Breast epithelium (tissue), 4 donors: ENCODE measurements at regions not wholly inside any gene's neighbourhood (a gene's known extent, or its start where the extent isn't known, plus 50 kb on each side); places are given as distances from the start of the nearest gene placed in this dataset.

Source experiments
- DNase-seq, 2 donors: peaks; one replicate each; pipeline ENCODE4 v3.0.0-alpha.2; 2019; ENCODE audit warnings: low spot score in 2 of 2
- H3K27ac ChIP-seq, 2 donors: fragments of 200-600 bp; sonication (generic) in 1 of 2; one replicate each; pipeline ENCODE4 v1.5.1; 2016 to 2019; ENCODE audit warnings: mild to moderate bottlenecking in 1 of 2
- H3K27me3 ChIP-seq, 2 donors: fragments of 200-600 bp; sonication (generic) in 1 of 2; one replicate each; pipeline versions ENCODE4 v1.5.1 to v1.6.0; 2017 to 2019; ENCODE audit warnings: control low read depth in 1 of 2, mild to moderate bottlenecking in 1 of 2
- H3K36me3 ChIP-seq: fragments of 200-600 bp; one replicate; pipeline ENCODE4 v1.5.1; 2019
- H3K4me1 ChIP-seq, 2 donors: fragments of 200-600 bp; sonication (generic); one replicate each; pipeline ENCODE4 v1.5.1; 2016 to 2019; ENCODE audit warnings: control low read depth in 1 of 2
- H3K4me3 ChIP-seq, 3 donors: fragments of 200-600 bp; sonication (generic); 1 replicate in 2 of 3; 2 replicates in 1 of 3; pipeline ENCODE4 v1.5.1; 2016 to 2019; ENCODE audit warnings: mild to moderate bottlenecking in 3 of 3, moderate library complexity in 2 of 3
- H3K9me3 ChIP-seq, 2 donors: fragments of 200-600 bp; sonication (generic) in 1 of 2; one replicate each; pipeline ENCODE4 v1.5.1; 2016 to 2019; ENCODE audit warnings: control low read depth in 1 of 2
- CTCF ChIP-seq, 3 donors: fragments of 450-650 bp; IDR thresholded peaks; one replicate each; pipeline ENCODE4 v1.5.1; 2016 to 2017; ENCODE audit warnings: antibody characterized with exemption in 3 of 3, mild to moderate bottlenecking in 3 of 3, moderate library complexity in 3 of 3
- POLR2A ChIP-seq: fragments of 450-650 bp; IDR thresholded peaks from one replicate; pipeline ENCODE4 v1.6.1; 2016; ENCODE audit warnings: antibody characterized with exemption, mild to moderate bottlenecking, moderate library complexity
- POLR2AphosphoS5 ChIP-seq, 3 donors: sonication (generic); formaldehyde crosslinking; IDR thresholded peaks; one replicate each; pipeline ENCODE4 v1.6.1; 2017; ENCODE audit warnings: antibody characterized with exemption in 3 of 3
- intact Hi-C: fragments of 100-400 bp; cut with DNase I; formaldehyde crosslinking; loops from one replicate; pipeline ENCODE4 v1.15.1; 2023; ENCODE audit warnings: low total_unique reads

GRCh38 chr6:18724056-18724455 lies 336.9 kb downstream of the RNF144B start:
- TF ChIP-seq POLR2AphosphoS5 (IDR thresholded peaks at IDR 0.05): no peak
- TF ChIP-seq CTCF (IDR thresholded peaks at IDR 0.05): no peak
- TF ChIP-seq POLR2A: no peak
- no peak overlapping the region for H3K4me3 ChIP-seq
- H3K27me3 ChIP-seq: no peaks in the 10 kb centered on the region
- no peak for DNase-seq
- H3K36me3 ChIP-seq: no peaks in the 10 kb centered on the region
- H3K9me3 ChIP-seq: no peaks in the 10 kb centered on the region
- H3K4me1 ChIP-seq: no peaks in the 10 kb centered on the region
- H3K27ac ChIP-seq: no peak overlapping the region
- intact Hi-C loops: no loop called here

GRCh38 chr6:18725449-18725848 lies 338.3 kb downstream of the RNF144B start:
- no peaks in the 10 kb centered on the region for H3K27me3 ChIP-seq
- TF ChIP-seq POLR2AphosphoS5 (IDR thresholded peaks at IDR 0.05) (no peak), CTCF (IDR thresholded peaks at IDR 0.05) (no peak), POLR2A (no peak)
- intact Hi-C loops: no loop called here
- no peaks in the 10 kb centered on the region for H3K9me3 ChIP-seq
- H3K4me3 ChIP-seq: no peak overlapping the region
- no peaks in the 10 kb centered on the region for H3K36me3 ChIP-seq
- no peak for DNase-seq
- no peaks in the 10 kb centered on the region for H3K4me1 ChIP-seq
- H3K27ac ChIP-seq: no peak overlapping the region

- DNase-seq: no peak
- Histone ChIP-seq H3K27ac (no peak overlapping the region), H3K4me1 (no peaks in the 10 kb centered on the region), H3K36me3 (no peaks in the 10 kb centered on the region), H3K9me3 (no peaks in the 10 kb centered on the region), H3K4me3 (no peak overlapping the region), H3K27me3 (no peaks in the 10 kb centered on the region)
- no peak for TF ChIP-seq CTCF (IDR thresholded peaks at IDR 0.05)
- intact Hi-C loops: no loop called here
Measured at GRCh38 chr6:18733921-18734550, 346.9 kb downstream of the RNF144B start.

GRCh38 chr6:18741741-18742140 lies 354.6 kb downstream of the RNF144B start:
- Histone ChIP-seq H3K4me3 (no peak overlapping the region), H3K27ac (no peak overlapping the region), H3K36me3 (no peaks in the 10 kb centered on the region), H3K9me3 (no peaks in the 10 kb centered on the region), H3K4me1 (no peaks in the 10 kb centered on the region), H3K27me3 (no peaks in the 10 kb centered on the region)
- no peak for DNase-seq
- TF ChIP-seq POLR2AphosphoS5 (IDR thresholded peaks at IDR 0.05): no peak
- TF ChIP-seq POLR2A: no peak
- TF ChIP-seq CTCF (IDR thresholded peaks at IDR 0.05): no peak
- intact Hi-C loops: no loop called here

GRCh38 chr6:18742406-18742805 lies 355.3 kb downstream of the RNF144B start:
- Histone ChIP-seq H3K27me3 (no peaks in the 10 kb centered on the region), H3K4me1 (no peaks in the 10 kb centered on the region), H3K36me3 (no peaks in the 10 kb centered on the region), H3K4me3 (no peak overlapping the region), H3K27ac (no peak overlapping the region), H3K9me3 (no peaks in the 10 kb centered on the region)
- no peak for DNase-seq
- no peak for TF ChIP-seq CTCF (IDR thresholded peaks at IDR 0.05)
- no peak for TF ChIP-seq POLR2AphosphoS5 (IDR thresholded peaks at IDR 0.05)
- intact Hi-C loops: no loop called here
